HG02588 (cell line): ENCODE measurements at regions not wholly inside any gene's neighbourhood (a gene's known extent, or its start where the extent isn't known, plus 50 kb on each side); places are given as distances from the start of the nearest gene placed in this dataset.

ENCODE experiments used
- ATAC-seq: cut with Tn5 transposase; IDR thresholded peaks from one replicate; pipeline ENCODE4 v1.9.1; 2021; ENCODE audit warnings: mild to moderate bottlenecking, moderate library complexity; ENCODE audit not compliant: unreplicated experiment

DNA sequence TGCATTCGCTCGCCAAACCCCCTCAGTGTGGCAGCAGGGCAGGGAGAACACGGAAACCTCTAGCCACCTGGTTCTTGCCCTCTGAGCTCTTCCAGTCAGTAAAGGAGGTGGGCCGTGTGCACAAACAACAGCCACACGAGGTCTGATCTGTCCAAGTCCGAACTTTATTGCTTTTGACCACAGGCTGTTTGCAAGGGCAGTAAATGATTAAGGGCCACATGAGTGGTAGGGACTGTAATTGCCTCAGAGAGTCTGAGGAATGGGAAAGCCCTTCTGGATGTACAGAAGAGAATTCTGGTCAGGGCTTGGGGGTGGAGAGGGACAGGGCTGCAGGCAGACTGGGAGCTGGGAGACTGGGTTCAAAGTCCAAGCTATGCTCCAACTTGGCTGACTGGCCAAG, 75.7 kb upstream of the LHX1 start:
- ATAC-seq: no peak

- no peak for ATAC-seq
Measured at GRCh38 chr17:36862116-36862920, 75.0 kb upstream of the LHX1 start.

GRCh38 chr17:36863131-36863530, 74.1 kb upstream of the LHX1 start:
- ATAC-seq: no peak

GRCh38 chr17:36863676-36864612, 73.3 kb upstream of the LHX1 start:
- no peak for ATAC-seq

- ATAC-seq: no peak
Measured at GRCh38 chr17:36864827-36865430, 72.3 kb upstream of the LHX1 start.

GRCh38 chr17:36867716-36868341, 69.4 kb upstream of the LHX1 start:
- no peak for ATAC-seq

GRCh38 chr17:36868777-36869176, 68.5 kb upstream of the LHX1 start:
- ATAC-seq: no peak

GRCh38 chr17:36869441-36869840, 67.8 kb upstream of the LHX1 start:
- no peak for ATAC-seq

GRCh38 chr17:36869856-36870719, 67.2 kb upstream of the LHX1 start:
- no peak for ATAC-seq

GRCh38 chr17:36870720-36870999, 66.6 kb upstream of the LHX1 start:
- no peak for ATAC-seq

GRCh38 chr17:36875698-36876293, 61.5 kb upstream of the LHX1 start:
- no peak for ATAC-seq

DNA sequence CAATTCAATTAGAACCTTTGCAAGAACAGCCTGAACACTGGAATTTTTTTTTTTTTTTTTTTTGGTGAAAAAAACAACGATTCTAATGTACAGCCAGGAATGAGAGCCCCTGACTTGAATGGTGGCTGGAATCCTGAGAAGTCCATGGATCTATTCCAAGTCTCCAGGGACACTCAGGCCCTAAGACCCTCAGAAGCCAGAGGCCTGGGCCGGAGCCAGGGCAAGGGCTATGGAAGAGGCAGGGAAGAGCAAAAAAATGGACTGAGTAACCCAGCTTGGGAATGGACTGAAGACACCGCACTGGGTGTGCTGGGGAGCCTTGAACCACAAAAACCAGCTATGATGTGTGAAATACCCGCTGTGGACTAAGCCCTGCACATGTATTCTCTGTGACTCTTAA, 60.3 kb upstream of the LHX1 start:
- no peak for ATAC-seq

GRCh38 chr17:36877771-36878170, 59.5 kb upstream of the LHX1 start:
- no peak for ATAC-seq

DNA sequence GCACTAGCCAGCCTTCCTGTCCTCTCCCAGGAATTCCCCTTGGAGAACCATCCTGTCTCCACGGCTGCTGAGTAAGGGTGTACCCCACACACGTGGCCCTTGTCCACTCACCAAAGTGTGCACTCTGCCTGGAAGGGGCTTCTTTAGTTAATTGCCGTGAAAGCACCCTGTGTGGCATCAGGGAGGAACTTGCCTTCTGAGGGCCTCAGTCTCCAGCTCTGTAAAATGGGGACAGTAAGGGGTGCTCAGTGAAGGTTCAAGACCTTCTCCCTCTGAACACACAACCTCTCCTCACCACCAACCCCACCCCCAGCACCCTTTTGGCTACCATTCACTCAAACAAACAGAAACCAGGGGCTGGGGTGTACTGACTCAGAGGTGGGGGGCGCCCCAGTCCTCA, 59.1 kb upstream of the LHX1 start:
- no peak for ATAC-seq

GRCh38 chr17:36879027-36879426, 58.2 kb upstream of the LHX1 start:
- no peak for ATAC-seq

- no peak for ATAC-seq
Measured at GRCh38 chr17:36879624-36880131, 57.6 kb upstream of the LHX1 start.

DNA sequence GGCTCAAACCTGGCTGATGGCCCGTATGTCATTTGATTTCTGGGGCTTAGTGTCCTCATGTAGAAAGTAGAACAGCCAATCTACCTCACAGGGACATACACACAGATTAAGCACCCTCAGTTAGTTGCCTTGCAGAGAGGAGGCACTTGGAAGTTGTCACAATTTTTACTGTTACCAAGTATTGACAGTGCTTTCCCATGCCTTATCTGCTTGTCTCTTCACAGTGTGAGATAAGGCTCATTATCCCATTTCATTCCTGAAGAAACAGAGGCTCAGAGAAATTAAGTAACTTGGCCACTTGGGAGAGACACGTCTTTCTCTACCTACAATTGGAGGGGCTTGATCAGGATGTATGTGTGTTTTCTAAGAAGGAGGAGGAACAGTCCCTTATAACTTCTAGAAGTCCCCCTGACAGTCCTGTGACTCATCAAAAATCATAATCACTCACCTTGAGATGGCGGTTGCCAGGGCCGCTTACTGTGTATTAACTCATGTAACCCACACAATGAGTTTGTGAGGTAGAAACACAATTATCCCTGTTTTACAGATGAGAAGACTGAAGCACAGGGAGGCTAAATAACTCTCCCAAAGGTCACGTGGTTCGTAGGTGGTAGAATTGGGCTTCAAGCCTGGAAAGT, 56.9 kb upstream of the LHX1 start:
- no peak for ATAC-seq

DNA sequence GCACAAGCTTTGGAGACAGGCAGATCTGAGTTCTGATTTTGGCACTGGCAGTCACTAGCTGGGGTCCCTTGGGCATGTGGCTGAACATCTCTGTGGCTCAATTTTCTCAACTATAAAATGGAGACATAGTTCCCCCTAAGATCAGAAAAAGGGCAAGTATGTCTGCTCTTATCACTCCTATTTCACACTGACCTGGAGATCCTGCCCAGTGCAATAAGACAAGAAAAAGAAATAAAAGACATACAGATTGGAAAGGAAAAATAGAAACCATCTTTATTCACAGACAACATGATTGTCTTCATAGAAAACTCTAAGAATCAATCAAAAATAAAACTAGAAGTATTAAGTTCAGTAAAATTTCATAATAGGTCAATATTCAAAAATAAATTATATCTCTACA, 56.0 kb upstream of the LHX1 start:
- ATAC-seq: no peak

- ATAC-seq: no peak
Measured at GRCh38 chr17:36884495-36885152, 52.7 kb upstream of the LHX1 start.
